GM12875 (cell line): ENCODE measurements at regions not wholly inside any gene's neighbourhood (a gene's known extent, or its start where the extent isn't known, plus 50 kb on each side); places are given as distances from the start of the nearest gene placed in this dataset.

Experiments used
- H3K4me3 ChIP-seq: one replicate; pipeline ENCODE4 v1.5.1; 2011; ENCODE audit warnings: low read depth, low read length, control low read depth
- TF ChIP-seq, protein P1 (sequence below): IDR thresholded peaks from 2 replicates; pipeline ENCODE4 v1.5.1; 2011; ENCODE audit warnings: low read depth, mild to moderate bottlenecking, control low read depth, inconsistent platforms, low read length, moderate library complexity, borderline replicate concordance; ENCODE audit not compliant: insufficient read depth

GRCh38 chr12:74322792-74323191 is 214.8 kb upstream of the ATXN7L3B start:
- TF ChIP-seq, protein P1, sequence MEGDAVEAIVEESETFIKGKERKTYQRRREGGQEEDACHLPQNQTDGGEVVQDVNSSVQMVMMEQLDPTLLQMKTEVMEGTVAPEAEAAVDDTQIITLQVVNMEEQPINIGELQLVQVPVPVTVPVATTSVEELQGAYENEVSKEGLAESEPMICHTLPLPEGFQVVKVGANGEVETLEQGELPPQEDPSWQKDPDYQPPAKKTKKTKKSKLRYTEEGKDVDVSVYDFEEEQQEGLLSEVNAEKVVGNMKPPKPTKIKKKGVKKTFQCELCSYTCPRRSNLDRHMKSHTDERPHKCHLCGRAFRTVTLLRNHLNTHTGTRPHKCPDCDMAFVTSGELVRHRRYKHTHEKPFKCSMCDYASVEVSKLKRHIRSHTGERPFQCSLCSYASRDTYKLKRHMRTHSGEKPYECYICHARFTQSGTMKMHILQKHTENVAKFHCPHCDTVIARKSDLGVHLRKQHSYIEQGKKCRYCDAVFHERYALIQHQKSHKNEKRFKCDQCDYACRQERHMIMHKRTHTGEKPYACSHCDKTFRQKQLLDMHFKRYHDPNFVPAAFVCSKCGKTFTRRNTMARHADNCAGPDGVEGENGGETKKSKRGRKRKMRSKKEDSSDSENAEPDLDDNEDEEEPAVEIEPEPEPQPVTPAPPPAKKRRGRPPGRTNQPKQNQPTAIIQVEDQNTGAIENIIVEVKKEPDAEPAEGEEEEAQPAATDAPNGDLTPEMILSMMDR = no peak
- H3K4me3 ChIP-seq = no peak overlapping the region

- TF ChIP-seq, protein P1 = no peak
- no peak overlapping the region for H3K4me3 ChIP-seq
Measured at GRCh38 chr12:74328623-74329022, 209.0 kb upstream of the ATXN7L3B start.

GRCh38 chr12:74334780-74335179 is 202.9 kb upstream of the ATXN7L3B start:
- no peak overlapping the region for H3K4me3 ChIP-seq
- TF ChIP-seq, protein P1 = no peak

DNA sequence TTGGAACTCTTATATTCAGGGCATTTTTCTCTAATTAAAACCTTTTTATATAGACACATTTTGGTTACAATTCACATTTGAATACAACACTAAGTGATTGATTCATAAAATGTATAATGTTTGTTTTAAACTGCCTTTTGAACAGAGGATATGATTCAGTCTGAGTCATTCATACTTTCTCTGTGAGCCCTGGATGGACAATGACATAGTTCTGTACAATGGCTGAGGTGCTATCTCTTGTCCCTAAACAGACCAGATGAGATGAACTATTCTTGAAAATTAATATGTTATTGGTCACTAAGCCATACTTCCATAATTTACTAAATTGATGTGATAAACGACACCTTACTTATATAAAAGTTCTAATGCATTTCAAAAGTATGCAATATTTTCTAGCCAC is 199.7 kb upstream of the ATXN7L3B start:
- no peak overlapping the region for H3K4me3 ChIP-seq

DNA sequence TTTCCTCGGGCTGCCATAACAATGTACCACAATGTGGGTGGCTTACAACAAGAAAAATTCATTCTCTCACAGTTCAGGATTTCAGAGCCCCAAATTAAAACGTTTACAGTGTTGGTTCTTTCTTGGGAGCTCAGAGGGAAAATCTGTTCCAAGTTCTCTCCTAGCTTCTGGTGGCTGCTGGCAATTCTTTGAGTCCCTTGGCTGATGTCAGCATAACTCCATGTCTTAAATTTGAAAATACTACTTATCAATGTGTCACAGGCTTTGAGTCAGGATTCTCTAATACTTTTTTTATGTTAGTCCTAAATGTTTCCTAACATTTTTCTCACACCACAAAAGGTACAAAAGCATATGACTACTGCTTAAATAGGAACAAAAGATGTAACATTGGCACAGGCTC is 198.4 kb upstream of the ATXN7L3B start:
- TF ChIP-seq, protein P1 = no peak
- no peak overlapping the region for H3K4me3 ChIP-seq

More for the DNA sequence above, 199.7 kb upstream of the ATXN7L3B start:
- TF ChIP-seq, protein P1 = no peak

- TF ChIP-seq, protein P1 = no peak
- H3K4me3 ChIP-seq = no peak overlapping the region
Measured at GRCh38 chr12:74349925-74350324, 187.7 kb upstream of the ATXN7L3B start.

DNA sequence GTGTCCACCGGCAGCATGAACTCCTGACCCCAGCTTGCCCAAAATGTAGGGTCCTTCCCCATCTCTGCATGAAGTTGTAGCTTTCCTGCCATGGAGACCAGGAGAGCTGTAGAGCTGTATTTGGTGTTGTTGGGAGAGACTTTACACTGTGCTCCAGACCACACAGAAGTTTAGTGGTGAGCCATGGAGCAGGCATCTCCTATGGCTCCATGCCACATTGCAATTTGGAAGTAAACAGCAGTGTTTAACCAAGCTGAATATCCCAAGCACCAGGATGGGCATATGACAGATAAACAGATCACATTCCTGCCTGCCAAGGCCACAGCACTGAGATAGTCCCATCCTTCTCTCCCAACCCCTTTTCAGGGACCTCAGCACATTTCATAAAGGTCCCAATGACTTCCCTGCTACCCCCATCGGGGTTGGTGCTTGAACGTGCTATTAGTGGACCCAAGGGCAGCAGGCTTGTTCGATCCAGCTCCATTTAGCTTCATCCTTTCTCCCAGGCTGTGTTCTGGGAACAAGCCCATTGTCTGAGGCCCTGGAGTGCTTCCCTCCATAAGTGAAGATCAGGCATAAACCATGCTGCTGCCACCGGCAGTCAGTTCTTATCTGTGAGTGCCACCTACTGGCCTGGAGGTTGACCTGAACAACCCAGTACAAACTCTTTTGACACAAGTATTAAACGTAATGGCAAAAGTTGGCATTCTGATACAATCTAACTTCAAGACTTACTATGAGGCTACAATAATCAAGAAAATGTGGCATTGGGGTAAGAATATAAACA is 172.3 kb upstream of the ATXN7L3B start:
- H3K4me3 ChIP-seq = no peak overlapping the region
- TF ChIP-seq, protein P1 = peak; percentile 59
